ENCODE measurements at regions not wholly inside any gene's neighbourhood (a gene's known extent, or its start where the extent isn't known, plus 50 kb on each side); places are given as distances from the start of the nearest gene placed in this dataset.
"Not testable (repeated sequence)": the region's sequence is repeated elsewhere in the genome, so short reads cannot be mapped to it uniquely, and the experiment has no call there.

DNA sequence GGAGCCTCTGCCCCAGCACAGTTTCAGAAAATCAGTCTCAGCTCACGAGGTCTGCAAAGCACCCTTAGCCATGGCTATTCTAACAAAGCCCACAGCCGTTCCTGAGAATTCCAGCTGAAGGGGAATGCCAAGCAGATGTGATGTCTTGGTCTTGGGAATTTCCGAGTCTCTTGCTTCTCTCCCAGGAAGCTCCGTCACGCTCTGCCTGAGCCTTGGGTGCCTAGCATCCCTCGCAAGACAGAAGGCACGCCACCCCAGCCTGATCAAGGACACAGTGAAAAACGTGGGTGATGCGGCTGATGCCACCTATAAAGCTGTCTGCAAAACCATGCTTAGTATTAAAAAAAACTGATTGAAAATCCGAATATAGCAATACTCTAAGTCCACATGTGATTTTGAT lies 254.6 kb downstream of the SH3BP4 start:
- in situ Hi-C loops (cut with HindIII; ENCODE audit: low sequenced_read_pairs): no loop called here
- DNase-seq (ENCODE audit: low spot score): no peak

GRCh38 chr2:235206980-235207579 lies 255.3 kb downstream of the SH3BP4 start:
- in situ Hi-C loops (cut with HindIII; ENCODE audit: low sequenced_read_pairs): no loop called here
- DNase-seq (ENCODE audit: low spot score): no peak

DNA sequence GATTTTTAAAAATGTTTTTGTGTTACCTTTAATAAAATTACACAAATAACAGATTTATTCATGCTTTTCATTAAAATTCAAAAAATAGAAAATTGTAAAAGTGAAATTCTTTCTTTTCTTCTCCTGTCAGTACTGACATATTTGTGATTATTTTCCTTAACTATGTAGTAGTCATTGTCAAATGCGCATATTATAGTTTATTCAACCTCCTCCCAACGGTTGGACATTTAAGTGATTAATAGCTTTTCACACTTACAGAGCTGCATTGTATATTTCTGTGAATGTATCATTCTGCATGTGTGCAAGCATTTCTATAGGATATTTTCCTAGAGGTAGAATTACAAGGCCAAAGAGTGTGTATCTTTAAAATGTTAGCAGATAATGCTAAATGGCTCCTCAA lies 259.2 kb downstream of the SH3BP4 start:
- in situ Hi-C loops (cut with HindIII; ENCODE audit: low sequenced_read_pairs): no loop called here
- no peak for DNase-seq (ENCODE audit: low spot score)

- in situ Hi-C loops (cut with HindIII; ENCODE audit: low sequenced_read_pairs): no loop called here
- no peak for DNase-seq (ENCODE audit: low spot score)
Observed at GRCh38 chr2:235212501-235213158, 260.8 kb downstream of the SH3BP4 start.

GRCh38 chr2:235215248-235215647 lies 263.4 kb downstream of the SH3BP4 start:
- no peak for DNase-seq (ENCODE audit: low spot score)
- in situ Hi-C loops (cut with HindIII; ENCODE audit: low sequenced_read_pairs): no loop called here

DNA sequence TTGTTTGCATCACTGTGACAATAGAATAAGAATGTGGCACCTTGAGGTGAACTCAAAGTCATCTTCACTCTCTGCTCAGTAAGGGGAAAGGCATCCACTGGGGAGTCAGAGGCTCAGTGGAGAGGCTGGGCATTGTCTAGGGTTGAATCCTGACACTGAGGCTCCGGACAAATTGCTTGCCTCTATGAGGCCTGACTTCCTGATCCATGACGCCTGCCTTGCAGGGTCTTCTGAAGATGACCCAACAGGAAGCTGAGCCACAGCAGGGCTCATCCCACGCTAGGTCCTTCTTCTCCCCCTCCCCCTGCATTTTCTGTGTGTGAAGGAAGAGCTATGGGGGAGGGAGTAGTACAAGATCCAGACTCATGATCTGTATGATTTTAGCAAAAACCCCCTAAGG lies 265.1 kb downstream of the SH3BP4 start:
- in situ Hi-C loops (cut with HindIII; ENCODE audit: low sequenced_read_pairs): no loop called here
- no peak for DNase-seq (ENCODE audit: low spot score)

DNA sequence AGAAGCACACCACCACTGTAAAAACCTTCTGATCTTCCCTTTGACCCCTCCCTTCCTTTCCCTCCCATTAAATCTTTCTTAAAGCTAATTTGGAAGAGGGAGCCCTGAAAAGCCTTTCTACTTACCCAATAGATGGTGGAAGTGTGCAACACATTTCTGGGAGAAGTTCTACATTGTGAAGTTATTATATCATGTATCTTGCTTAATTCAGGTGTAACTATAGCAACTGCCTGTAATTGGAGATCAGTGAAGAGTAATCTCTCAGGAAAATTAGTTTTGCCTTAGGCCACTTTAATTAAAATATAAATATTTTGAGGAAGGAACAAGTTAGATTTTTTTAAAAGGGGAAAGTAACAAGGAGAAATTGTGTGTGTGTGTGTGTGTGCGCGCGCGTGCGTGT lies 266.0 kb downstream of the SH3BP4 start:
- no peak for DNase-seq (ENCODE audit: low spot score)
- in situ Hi-C loops (cut with HindIII; ENCODE audit: low sequenced_read_pairs): no loop called here

- in situ Hi-C loops (cut with HindIII; ENCODE audit: low sequenced_read_pairs): no loop called here
- no peak for DNase-seq (ENCODE audit: low spot score)
Observed at GRCh38 chr2:235218486-235218907, 266.7 kb downstream of the SH3BP4 start.

GRCh38 chr2:235219048-235219447 lies 267.2 kb downstream of the SH3BP4 start:
- in situ Hi-C loops (cut with HindIII; ENCODE audit: low sequenced_read_pairs): no loop called here
- no peak for DNase-seq (ENCODE audit: low spot score)

DNA sequence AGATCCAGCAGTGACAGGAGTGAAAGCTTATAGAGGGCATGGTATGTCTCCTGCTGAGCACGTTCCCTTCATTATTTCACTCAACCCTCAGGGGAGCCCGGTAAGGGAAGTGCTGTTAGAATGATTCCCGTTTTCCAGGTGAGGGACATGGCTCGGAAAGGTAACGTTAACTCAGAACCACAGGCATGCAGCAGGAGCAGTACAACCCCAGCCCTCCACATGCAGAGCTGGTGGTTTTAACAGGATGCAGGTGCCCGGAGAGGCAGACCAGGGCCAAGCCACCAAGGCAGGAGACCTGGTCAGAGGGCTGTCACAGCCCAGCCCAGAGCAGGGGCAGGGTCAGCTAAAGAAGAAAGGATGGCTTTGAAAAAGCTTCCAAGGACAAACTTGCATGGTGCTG lies 268.5 kb downstream of the SH3BP4 start:
- DNase-seq (ENCODE audit: low spot score): no peak
- in situ Hi-C loops (cut with HindIII; ENCODE audit: low sequenced_read_pairs): no loop called here

DNA sequence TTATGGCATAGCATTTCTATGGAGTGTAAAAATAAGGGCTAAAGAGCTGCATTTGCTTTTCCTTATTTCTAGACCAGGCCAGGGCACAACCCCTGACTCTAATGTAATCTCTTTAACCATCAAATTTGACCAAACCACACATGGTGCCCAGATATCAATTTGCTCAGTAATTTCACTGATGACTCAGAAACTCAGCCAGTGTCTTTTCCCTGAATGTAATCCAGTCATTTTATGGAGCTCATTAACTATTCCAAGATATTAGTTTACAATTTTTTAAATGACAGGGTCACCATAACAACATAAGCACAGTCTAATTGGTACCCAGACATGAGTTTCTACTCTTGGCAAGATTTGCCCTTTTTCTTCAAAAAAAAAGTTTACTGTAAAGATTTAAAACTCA lies 270.8 kb upstream of the AGAP1 start:
- in situ Hi-C loops (cut with HindIII; ENCODE audit: low sequenced_read_pairs): no loop called here
- DNase-seq (ENCODE audit: low spot score): no peak

DNA sequence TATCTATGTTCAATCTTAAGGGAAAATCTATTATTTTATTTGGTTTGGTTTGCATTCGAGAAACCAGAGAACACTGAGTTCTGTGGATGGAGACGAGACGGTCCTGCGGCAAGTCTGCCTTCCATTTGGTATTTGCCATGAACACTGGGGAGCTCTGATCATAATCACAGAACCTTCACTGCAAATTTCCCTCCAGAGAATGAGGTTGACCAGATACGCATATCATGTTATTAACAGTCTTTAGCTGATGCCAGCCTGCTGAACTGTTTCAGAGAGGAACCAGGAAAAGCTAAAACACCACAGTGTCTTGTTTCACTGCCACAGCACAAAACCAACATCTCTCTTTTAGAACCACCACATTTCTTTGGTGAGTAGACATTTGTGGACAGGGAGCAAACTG lies 269.4 kb upstream of the AGAP1 start:
- in situ Hi-C loops (cut with HindIII; ENCODE audit: low sequenced_read_pairs): no loop called here
- no peak for DNase-seq (ENCODE audit: low spot score)

DNA sequence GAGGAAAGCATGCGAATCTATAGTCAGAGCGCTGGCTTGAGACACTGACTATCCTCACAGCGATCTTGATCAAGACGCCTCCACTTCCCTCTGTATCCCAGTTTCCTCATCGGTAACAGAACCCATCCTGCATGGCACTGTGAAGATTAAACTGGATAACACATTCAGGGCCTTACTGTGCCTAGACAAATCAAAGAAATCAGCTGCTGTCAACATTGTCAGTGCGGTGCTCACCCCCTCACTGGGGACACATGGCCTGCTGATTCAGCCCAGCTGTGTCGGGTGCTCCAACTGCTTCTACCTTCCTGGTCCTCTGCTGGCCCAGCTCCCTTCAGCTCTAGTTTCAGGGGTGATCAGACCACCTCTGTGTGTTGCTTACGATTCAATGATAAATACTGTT lies 268.6 kb upstream of the AGAP1 start:
- in situ Hi-C loops (cut with HindIII; ENCODE audit: low sequenced_read_pairs): no loop called here
- DNase-seq (ENCODE audit: low spot score): no peak

- in situ Hi-C loops (cut with HindIII; ENCODE audit: low sequenced_read_pairs): no loop called here
- DNase-seq (ENCODE audit: low spot score): no peak
Observed at GRCh38 chr2:235227590-235227989, 266.3 kb upstream of the AGAP1 start.

DNA sequence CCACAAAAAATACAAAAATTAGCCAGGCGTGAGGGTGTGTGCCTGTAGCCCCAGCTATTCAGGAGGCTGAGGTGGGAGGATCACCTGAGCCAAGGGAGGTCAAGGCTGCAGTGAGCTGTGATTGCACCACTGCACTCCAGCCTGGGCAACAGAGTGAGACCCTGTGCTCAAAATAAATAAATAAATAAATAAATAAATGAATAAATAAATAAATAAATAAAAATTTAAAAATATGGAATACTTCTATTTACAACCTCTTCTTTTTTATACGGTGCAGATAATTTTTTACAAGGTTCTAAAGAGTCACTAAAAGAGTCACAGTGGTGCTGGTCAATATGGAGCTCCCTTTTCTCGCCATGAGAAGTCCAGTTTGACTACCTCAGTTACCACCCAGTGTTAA lies 265.4 kb upstream of the AGAP1 start:
- in situ Hi-C loops (cut with HindIII; ENCODE audit: low sequenced_read_pairs); DNase-seq (ENCODE audit: low spot score): not testable (repeated sequence)

- in situ Hi-C loops (cut with HindIII; ENCODE audit: low sequenced_read_pairs): no loop called here
Observed at GRCh38 chr2:235229236-235229635, 264.6 kb upstream of the AGAP1 start.

GRCh38 chr2:235230821-235231601 lies 262.8 kb upstream of the AGAP1 start:
- no peak for DNase-seq (ENCODE audit: low spot score)

More at GRCh38 chr2:235229236-235229635, 264.6 kb upstream of the AGAP1 start:
- DNase-seq (ENCODE audit: low spot score): peak; percentile 65

DNA sequence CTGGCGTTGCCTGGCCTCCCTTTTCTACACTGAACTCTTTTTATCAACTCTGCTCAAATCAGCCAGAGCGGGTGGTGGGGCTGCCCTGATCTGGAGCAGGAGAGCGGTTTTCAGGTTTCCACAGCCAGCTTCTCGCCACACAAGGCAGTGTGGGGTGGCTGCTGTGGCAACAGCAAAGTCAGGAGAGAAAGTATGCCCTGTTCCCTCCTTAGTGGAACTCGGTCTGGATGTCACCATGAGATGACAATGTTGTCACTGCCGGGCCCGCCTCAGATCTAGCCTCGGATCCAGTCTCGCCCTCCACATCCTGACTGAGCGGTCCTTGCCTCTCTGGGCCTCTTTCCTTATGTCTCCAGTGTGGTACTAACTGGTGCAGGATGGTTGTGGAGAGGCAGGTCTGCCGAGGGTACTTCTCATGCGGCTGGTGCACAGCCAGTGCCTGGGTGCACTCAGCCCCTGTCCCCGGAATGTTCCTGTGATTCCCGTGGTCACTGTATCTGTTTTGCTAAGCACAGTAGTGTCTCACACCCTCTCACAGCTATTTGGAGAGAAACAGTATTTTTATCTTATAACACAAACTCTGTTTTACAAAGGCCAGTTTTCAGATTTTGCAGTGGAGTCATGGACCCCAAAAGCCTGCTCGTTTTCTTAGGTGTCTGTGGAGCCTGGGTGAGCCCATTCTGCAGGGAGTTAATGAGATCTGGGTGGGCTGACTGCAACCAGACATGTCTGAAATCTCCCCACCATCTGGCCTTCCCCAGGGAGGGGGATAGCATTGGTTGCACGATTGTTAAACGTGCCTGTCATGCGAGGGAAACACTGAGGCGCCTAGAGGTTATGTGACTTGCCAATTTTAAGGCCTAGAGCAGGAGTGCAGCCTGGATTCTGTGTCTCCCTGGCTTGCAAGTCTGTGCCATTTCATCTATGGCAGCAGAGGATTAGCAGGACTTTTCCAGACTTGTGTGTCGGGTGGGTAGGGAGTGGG lies 261.1 kb upstream of the AGAP1 start:
- in situ Hi-C loops (cut with HindIII; ENCODE audit: low sequenced_read_pairs): no loop called here
- DNase-seq (ENCODE audit: low spot score): no peak

More at GRCh38 chr2:235230821-235231601, 262.8 kb upstream of the AGAP1 start:
- in situ Hi-C loops (cut with HindIII; ENCODE audit: low sequenced_read_pairs): no loop called here

DNA sequence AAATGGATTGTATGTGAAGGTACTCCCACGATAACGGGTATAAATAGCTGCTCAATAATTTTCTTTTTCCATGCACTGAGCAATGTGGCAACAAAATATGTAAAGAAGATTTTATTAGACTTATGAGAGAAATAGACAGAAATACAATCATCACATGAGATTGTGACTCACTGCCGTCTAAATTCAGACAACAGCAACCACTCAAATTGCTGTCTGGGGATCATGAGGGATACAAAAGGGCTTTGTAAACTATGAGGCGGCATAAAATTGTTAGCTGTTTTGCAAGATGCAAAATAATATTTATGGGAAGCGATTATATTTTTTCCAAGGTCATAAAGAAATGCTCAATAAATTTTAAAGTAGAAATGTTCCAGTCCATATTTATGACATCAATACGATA lies 259.1 kb upstream of the AGAP1 start:
- in situ Hi-C loops (cut with HindIII; ENCODE audit: low sequenced_read_pairs): no loop called here
- DNase-seq (ENCODE audit: low spot score): no peak
